Chondrocyte (in vitro differentiated cells): ENCODE measurements at regions not wholly inside any gene's neighbourhood (a gene's known extent, or its start where the extent isn't known, plus 50 kb on each side); places are given as distances from the start of the nearest gene placed in this dataset.

Source experiments
- DNase-seq: peaks from one replicate; pipeline ENCODE4 v3.0.0; 2021; ENCODE audit warnings: mixed read lengths, low spot score
- H3K27ac Mint-ChIP-seq: one replicate; pipeline ENCODE4 v1.8.0; 2021; ENCODE audit warnings: mild to moderate bottlenecking, moderate library complexity, mixed read lengths; ENCODE audit not compliant: unreplicated experiment
- H3K27me3 Mint-ChIP-seq: 2 replicates; pipeline ENCODE4 v1.8.0; 2021; ENCODE audit warnings: low read depth, mixed read lengths
- H3K36me3 Mint-ChIP-seq: 2 replicates; pipeline ENCODE4 v1.8.0; 2021; ENCODE audit warnings: low read depth, mixed read lengths
- H3K4me1 Mint-ChIP-seq: 2 replicates; pipeline ENCODE4 v1.8.0; 2021; ENCODE audit warnings: low read depth, mild to moderate bottlenecking, mixed read lengths
- H3K4me3 Mint-ChIP-seq: one replicate; pipeline ENCODE4 v1.8.0; 2021; ENCODE audit warnings: mild to moderate bottlenecking, moderate library complexity, mixed read lengths; ENCODE audit not compliant: unreplicated experiment
- H3K9me3 Mint-ChIP-seq: 2 replicates; pipeline ENCODE4 v1.8.0; 2021; ENCODE audit warnings: low read depth, mixed read lengths
- CTCF ChIP-seq: fragments of 200-600 bp; sonication (generic); IDR thresholded peaks from 2 replicates; pipeline ENCODE4 v1.5.0; 2021; ENCODE audit warnings: antibody characterized with exemption, mild to moderate bottlenecking, moderate library complexity

- Mint-ChIP-seq H3K9me3 (no peaks in the 10 kb centered on the region), H3K36me3 (no peaks in the 10 kb centered on the region), H3K4me1 (peaks cover 32% of the 10 kb centered on the region), H3K27ac (peak overlapping the region; percentile 79), H3K27me3 (no peaks in the 10 kb centered on the region), H3K4me3 (no peak overlapping the region)
- DNase-seq = no peak
- TF ChIP-seq CTCF = peak; percentile 29
Measured at GRCh38 chr2:30373881-30374302, 73.2 kb upstream of the LCLAT1 start.

- H3K4me1 Mint-ChIP-seq = peaks cover 32% of the 10 kb centered on the region
- no peaks in the 10 kb centered on the region for H3K9me3 Mint-ChIP-seq
- no peak overlapping the region for H3K4me3 Mint-ChIP-seq
- no peak overlapping the region for H3K27ac Mint-ChIP-seq
- no peaks in the 10 kb centered on the region for H3K27me3 Mint-ChIP-seq
- no peaks in the 10 kb centered on the region for H3K36me3 Mint-ChIP-seq
- DNase-seq = no peak
- TF ChIP-seq CTCF = no peak
Measured at GRCh38 chr2:30374380-30374779, 72.7 kb upstream of the LCLAT1 start.

GRCh38 chr2:30375915-30376314, 71.1 kb upstream of the LCLAT1 start:
- H3K36me3 Mint-ChIP-seq = no peaks in the 10 kb centered on the region

GRCh38 chr2:30379481-30379880, 67.6 kb upstream of the LCLAT1 start:
- Mint-ChIP-seq H3K27ac (no peak overlapping the region), H3K4me3 (no peak overlapping the region), H3K36me3 (no peaks in the 10 kb centered on the region), H3K9me3 (peaks cover 2% of the 10 kb centered on the region), H3K27me3 (peaks cover 16% of the 10 kb centered on the region), H3K4me1 (no peaks in the 10 kb centered on the region)
- no peak for TF ChIP-seq CTCF
- no peak for DNase-seq

More at GRCh38 chr2:30375915-30376314, 71.1 kb upstream of the LCLAT1 start:
- H3K27ac Mint-ChIP-seq = no peak overlapping the region
- TF ChIP-seq CTCF = no peak
- H3K4me3 Mint-ChIP-seq = no peak overlapping the region
- no peak for DNase-seq
- H3K27me3 Mint-ChIP-seq = no peaks in the 10 kb centered on the region
- H3K9me3 Mint-ChIP-seq = no peaks in the 10 kb centered on the region
- H3K4me1 Mint-ChIP-seq = peaks cover 32% of the 10 kb centered on the region

- Mint-ChIP-seq H3K27me3 (peaks cover 17% of the 10 kb centered on the region), H3K36me3 (no peaks in the 10 kb centered on the region), H3K27ac (no peak overlapping the region), H3K4me1 (no peaks in the 10 kb centered on the region), H3K9me3 (peaks cover 2% of the 10 kb centered on the region), H3K4me3 (no peak overlapping the region)
- TF ChIP-seq CTCF = no peak
- DNase-seq = no peak
Measured at GRCh38 chr2:30380824-30381223, 66.2 kb upstream of the LCLAT1 start.
